ENCODE measurements at regions not wholly inside any gene's neighbourhood (a gene's known extent, or its start where the extent isn't known, plus 50 kb on each side); places are given as distances from the start of the nearest gene placed in this dataset.
"Not testable (repeated sequence)": the region's sequence is repeated elsewhere in the genome, so short reads cannot be mapped to it uniquely, and the experiment has no call there.

GRCh38 chr1:185650602-185651230 lies 83.5 kb upstream of the HMCN1 start:
- Histone ChIP-seq H3K27me3 (replicated peaks) (no peaks in the 10 kb centered on the region), H3K27ac (no peak overlapping the region), H3K36me3 (replicated peaks) (no peaks in the 10 kb centered on the region), H3K4me3 (ENCODE audit: low read depth, low read length) (no peak overlapping the region)
- DNase-seq: no peak
- no peak for TF ChIP-seq CTCF (IDR thresholded peaks at IDR 0.05; ENCODE audit: low read depth, low read length, missing control alignments)
- in situ Hi-C loops (cut with HindIII; ENCODE audit: low pct_ligation_motif_present, low sequenced_read_pairs): no loop called here

- Histone ChIP-seq H3K27ac (no peak overlapping the region), H3K4me3 (ENCODE audit: low read depth, low read length) (no peak overlapping the region), H3K36me3 (replicated peaks) (no peaks in the 10 kb centered on the region), H3K27me3 (replicated peaks) (no peaks in the 10 kb centered on the region)
- TF ChIP-seq CTCF (IDR thresholded peaks at IDR 0.05; ENCODE audit: low read depth, low read length, missing control alignments): no peak
- no peak for DNase-seq
- in situ Hi-C loops (cut with HindIII; ENCODE audit: low pct_ligation_motif_present, low sequenced_read_pairs): no loop called here
These were observed 85.2 kb upstream of the HMCN1 start for GRCh38 chr1:185648858-185649589.

GRCh38 chr1:185647597-185648267 lies 86.5 kb upstream of the HMCN1 start:
- peak; percentile 11 for DNase-seq
- H3K36me3 ChIP-seq (replicated peaks); H3K27me3 ChIP-seq (replicated peaks); H3K4me3 ChIP-seq (ENCODE audit: low read depth, low read length); in situ Hi-C loops (cut with HindIII; ENCODE audit: low pct_ligation_motif_present, low sequenced_read_pairs): not testable (repeated sequence)
- peak overlapping the region; percentile 74 for H3K27ac ChIP-seq

GRCh38 chr1:185646202-185646683 lies 87.9 kb upstream of the HMCN1 start:
- no peaks in the 10 kb centered on the region for H3K36me3 ChIP-seq (replicated peaks)
- in situ Hi-C loops (cut with HindIII; ENCODE audit: low pct_ligation_motif_present, low sequenced_read_pairs): no loop called here
- no peaks in the 10 kb centered on the region for H3K27me3 ChIP-seq (replicated peaks)
- no peak overlapping the region for H3K4me3 ChIP-seq (ENCODE audit: low read depth, low read length)
- H3K27ac ChIP-seq: peak overlapping the region; percentile 74
- peak; percentile 99 for DNase-seq
- TF ChIP-seq CTCF (IDR thresholded peaks at IDR 0.05; ENCODE audit: low read depth, low read length, missing control alignments): no peak

GRCh38 chr1:185645686-185646085 lies 88.5 kb upstream of the HMCN1 start:
- Histone ChIP-seq H3K27ac (peak overlapping the region; percentile 74), H3K4me3 (ENCODE audit: low read depth, low read length) (no peak overlapping the region), H3K36me3 (replicated peaks) (no peaks in the 10 kb centered on the region), H3K27me3 (replicated peaks) (no peaks in the 10 kb centered on the region)
- TF ChIP-seq CTCF (IDR thresholded peaks at IDR 0.05; ENCODE audit: low read depth, low read length, missing control alignments): no peak
- in situ Hi-C loops (cut with HindIII; ENCODE audit: low pct_ligation_motif_present, low sequenced_read_pairs): no loop called here
- DNase-seq: no peak

GRCh38 chr1:185645162-185645640 lies 89.0 kb upstream of the HMCN1 start:
- in situ Hi-C loops (cut with HindIII; ENCODE audit: low pct_ligation_motif_present, low sequenced_read_pairs): no loop called here
- peak overlapping the region; percentile 74 for H3K27ac ChIP-seq
- no peak for TF ChIP-seq CTCF (IDR thresholded peaks at IDR 0.05; ENCODE audit: low read depth, low read length, missing control alignments)
- no peaks in the 10 kb centered on the region for H3K27me3 ChIP-seq (replicated peaks)
- H3K36me3 ChIP-seq (replicated peaks): no peaks in the 10 kb centered on the region
- no peak overlapping the region for H3K4me3 ChIP-seq (ENCODE audit: low read depth, low read length)
- DNase-seq: peak; percentile 6
